HG03135 (cell line): ENCODE measurements at regions not wholly inside any gene's neighbourhood (a gene's known extent, or its start where the extent isn't known, plus 50 kb on each side); places are given as distances from the start of the nearest gene placed in this dataset.

ENCODE experiments used
- ATAC-seq: cut with Tn5 transposase; IDR thresholded peaks from one replicate; pipeline ENCODE4 v1.9.1; 2021; ENCODE audit warnings: mild to moderate bottlenecking, moderate library complexity; ENCODE audit not compliant: unreplicated experiment

GRCh38 chr7:12120632-12121031 lies 90.5 kb upstream of the TMEM106B start:
- no peak for ATAC-seq

- no peak for ATAC-seq
Observed at GRCh38 chr7:12123172-12123571, 87.9 kb upstream of the TMEM106B start.

DNA sequence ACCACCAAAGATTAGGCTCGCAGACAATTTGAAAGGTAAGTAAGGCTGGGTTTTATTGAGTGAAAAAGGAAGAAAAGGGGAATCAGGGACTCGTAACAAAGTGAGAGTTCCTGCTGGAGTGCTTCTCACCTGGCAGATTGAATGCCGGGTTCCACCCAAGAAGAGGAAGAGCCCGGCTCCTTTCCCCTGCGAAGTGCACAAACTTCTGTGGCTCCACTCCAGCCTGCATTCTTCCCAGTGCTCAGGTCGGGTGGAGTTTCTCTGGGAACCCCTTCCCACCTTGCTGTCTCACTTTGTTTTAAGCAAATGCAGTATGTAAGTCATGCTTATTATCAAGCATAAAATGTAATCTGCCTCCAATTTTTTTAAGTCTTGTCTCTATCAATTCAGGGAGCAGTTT lies 87.1 kb upstream of the TMEM106B start:
- ATAC-seq = no peak

GRCh38 chr7:12127455-12127854 lies 83.6 kb upstream of the TMEM106B start:
- ATAC-seq = no peak

DNA sequence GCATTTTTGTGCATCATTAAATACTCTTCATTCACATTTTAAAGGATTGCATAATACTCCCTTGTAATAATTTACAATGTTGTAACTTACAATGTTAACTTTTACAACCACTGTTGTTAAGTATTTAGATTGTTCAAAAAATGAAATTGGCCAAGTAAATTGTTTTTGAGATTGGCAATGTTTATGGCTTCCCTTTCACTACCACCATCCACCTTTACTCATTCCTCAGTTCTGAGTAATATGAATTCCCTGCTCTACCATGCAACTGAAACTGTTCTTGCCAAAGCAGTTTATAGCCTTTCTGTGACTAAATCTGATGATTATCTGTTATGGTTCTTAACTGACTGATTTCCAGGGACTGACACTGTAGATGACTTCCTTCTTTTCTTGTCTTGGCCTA lies 80.5 kb upstream of the TMEM106B start:
- no peak for ATAC-seq

- no peak for ATAC-seq
Observed at GRCh38 chr7:12131122-12131521, 80.0 kb upstream of the TMEM106B start.

- ATAC-seq = no peak
Observed at GRCh38 chr7:12133865-12134264, 77.2 kb upstream of the TMEM106B start.

- ATAC-seq = no peak
Observed at GRCh38 chr7:12136523-12136922, 74.6 kb upstream of the TMEM106B start.

GRCh38 chr7:12137283-12137682 lies 73.8 kb upstream of the TMEM106B start:
- no peak for ATAC-seq

GRCh38 chr7:12138421-12138820 lies 72.7 kb upstream of the TMEM106B start:
- ATAC-seq = no peak

DNA sequence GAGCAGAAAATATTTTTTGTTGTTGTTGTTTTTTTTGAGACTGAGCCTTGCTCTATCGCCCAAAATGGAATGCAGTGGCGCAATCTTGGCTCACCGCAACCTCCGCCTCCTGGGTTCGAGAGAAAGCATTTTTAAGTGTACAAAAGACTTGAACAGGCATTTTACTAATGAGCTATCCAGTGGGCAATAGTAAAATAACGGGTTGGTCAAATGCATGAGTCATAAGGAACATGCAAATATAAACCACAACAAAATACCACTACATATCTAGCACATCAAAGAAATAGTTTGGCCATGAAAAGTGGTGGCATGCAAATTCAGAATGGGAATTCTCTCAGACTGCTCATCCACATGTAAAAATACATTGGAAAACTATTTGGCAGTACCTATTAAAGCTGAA lies 71.7 kb upstream of the TMEM106B start:
- no peak for ATAC-seq

DNA sequence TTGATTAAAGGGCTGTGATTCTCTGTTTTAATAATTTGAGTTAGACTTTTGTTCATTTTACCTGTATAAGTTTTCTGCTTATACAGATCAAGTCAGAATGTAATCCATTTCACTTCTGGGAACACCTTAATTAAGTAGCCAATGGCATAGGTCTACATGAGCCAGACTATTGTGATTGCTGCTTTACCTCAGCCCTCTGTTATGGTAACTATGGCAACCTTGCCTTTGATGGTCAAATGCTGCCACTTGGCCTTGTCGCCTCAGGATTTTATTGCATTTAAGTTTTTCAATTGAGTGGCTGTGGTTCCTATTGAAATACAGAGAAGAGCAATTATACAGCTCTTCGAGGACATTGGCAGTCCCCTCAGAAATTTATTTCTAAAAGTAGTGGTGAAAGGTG lies 64.3 kb upstream of the TMEM106B start:
- ATAC-seq = no peak

- no peak for ATAC-seq
Observed at GRCh38 chr7:12152196-12152918, 58.7 kb upstream of the TMEM106B start.

- no peak for ATAC-seq
Observed at GRCh38 chr7:12154119-12154518, 57.0 kb upstream of the TMEM106B start.

- ATAC-seq = no peak
Observed at GRCh38 chr7:12157517-12157916, 53.6 kb upstream of the TMEM106B start.

DNA sequence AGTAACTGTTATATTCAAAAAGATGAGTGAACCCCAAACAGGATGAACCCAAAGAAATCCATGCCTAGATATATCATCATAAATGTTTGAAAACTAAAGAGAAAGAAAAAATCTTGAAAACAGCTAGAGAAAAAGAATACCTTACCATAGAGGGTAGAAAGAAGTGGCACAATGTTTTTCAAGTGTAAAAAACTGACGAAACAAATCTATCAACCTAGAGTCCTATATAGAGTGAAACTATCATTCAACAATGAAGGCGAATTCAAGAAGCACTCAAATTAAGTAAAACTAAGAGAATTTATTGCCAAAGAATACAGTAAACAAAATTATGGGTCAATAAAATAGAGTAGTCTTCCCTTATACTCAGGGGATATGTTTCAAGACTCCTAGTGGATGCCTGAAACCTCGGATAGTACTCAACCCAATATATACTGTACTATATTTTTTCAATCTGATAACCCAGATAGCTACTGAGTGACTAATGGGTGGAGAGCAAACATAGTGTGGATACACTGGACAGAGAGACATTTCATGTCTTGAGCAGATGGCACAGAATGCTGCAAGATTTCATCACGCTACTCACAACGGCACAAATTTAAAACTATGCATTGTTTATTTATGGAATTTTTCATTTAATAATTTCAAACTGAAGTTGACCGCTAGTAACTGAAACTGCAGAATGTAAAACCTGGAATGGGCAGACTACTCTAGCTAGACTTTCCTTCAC lies 52.6 kb upstream of the TMEM106B start:
- no peak for ATAC-seq

DNA sequence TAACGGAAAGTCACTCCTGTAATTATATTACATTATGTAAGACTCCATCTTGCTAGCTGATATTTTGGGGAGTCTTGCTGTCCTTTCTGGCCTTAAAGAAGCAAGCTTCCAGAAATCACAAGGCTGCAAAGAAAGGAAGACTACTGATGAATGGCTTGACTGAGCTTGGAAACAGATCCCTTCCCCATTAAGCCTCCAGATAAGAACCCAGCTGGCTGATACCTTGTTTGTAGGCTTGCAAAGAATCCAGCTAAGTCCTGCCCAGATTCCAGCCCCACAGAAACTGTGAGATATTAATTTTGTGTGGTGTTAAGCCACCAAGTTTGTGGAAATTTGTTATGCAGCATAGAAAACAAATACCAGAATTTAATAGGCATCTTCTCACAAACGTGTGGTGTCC lies 49.9 kb upstream of the TMEM106B start:
- ATAC-seq = no peak
